ENCODE measurements at regions not wholly inside any gene's neighbourhood (a gene's known extent, or its start where the extent isn't known, plus 50 kb on each side); places are given as distances from the start of the nearest gene placed in this dataset.

- intact Hi-C loops (cut with DNase I; ENCODE audit: low total_unique reads): no loop called here
- Histone ChIP-seq H3K36me3 (no peaks in the 10 kb centered on the region), H3K4me1 (no peaks in the 10 kb centered on the region), H3K4me3 (no peak overlapping the region), H3K27me3 (peaks cover 0 to 2% of the 10 kb centered on the region in 2 donors), H3K27ac (no peak overlapping the region), H3K9me3 (no peaks in the 10 kb centered on the region)
- DNase-seq: no peak
- no peak for TF ChIP-seq CTCF (IDR thresholded peaks at IDR 0.05)
- no peak for TF ChIP-seq POLR2A (IDR thresholded peaks at IDR 0.05)
Measured at GRCh38 chr9:12972608-12973589, 198.1 kb downstream of the LURAP1L start.

GRCh38 chr9:12973710-12974109 lies 198.9 kb downstream of the LURAP1L start:
- H3K4me3 ChIP-seq: no peak overlapping the region
- no peaks in the 10 kb centered on the region for H3K9me3 ChIP-seq
- no peak for DNase-seq
- no peak overlapping the region for H3K27ac ChIP-seq
- H3K4me1 ChIP-seq: no peaks in the 10 kb centered on the region
- intact Hi-C loops (cut with DNase I; ENCODE audit: low total_unique reads): no loop called here
- no peaks in the 10 kb centered on the region for H3K36me3 ChIP-seq
- TF ChIP-seq POLR2A (IDR thresholded peaks at IDR 0.05): no peak
- no peak for TF ChIP-seq CTCF (IDR thresholded peaks at IDR 0.05)
- H3K27me3 ChIP-seq: peaks cover 0 to 2% of the 10 kb centered on the region in 2 donors

GRCh38 chr9:12974671-12975070 lies 199.9 kb downstream of the LURAP1L start:
- H3K27ac ChIP-seq: no peak overlapping the region
- no peaks in the 10 kb centered on the region for H3K36me3 ChIP-seq
- no peaks in the 10 kb centered on the region for H3K9me3 ChIP-seq
- H3K27me3 ChIP-seq: peaks cover 0 to 2% of the 10 kb centered on the region in 2 donors
- H3K4me3 ChIP-seq: no peak overlapping the region
- no peak for DNase-seq
- intact Hi-C loops (cut with DNase I; ENCODE audit: low total_unique reads): no loop called here
- no peak for TF ChIP-seq POLR2A (IDR thresholded peaks at IDR 0.05)
- TF ChIP-seq CTCF (IDR thresholded peaks at IDR 0.05): no peak
- H3K4me1 ChIP-seq: no peaks in the 10 kb centered on the region

- no peak overlapping the region for H3K27ac ChIP-seq
- intact Hi-C loops (cut with DNase I; ENCODE audit: low total_unique reads): no loop called here
- H3K9me3 ChIP-seq: no peaks in the 10 kb centered on the region
- H3K36me3 ChIP-seq: no peaks in the 10 kb centered on the region
- no peaks in the 10 kb centered on the region for H3K4me1 ChIP-seq
- peaks cover 0 to 2% of the 10 kb centered on the region in 2 donors for H3K27me3 ChIP-seq
- no peak for TF ChIP-seq POLR2A (IDR thresholded peaks at IDR 0.05)
- no peak for TF ChIP-seq CTCF (IDR thresholded peaks at IDR 0.05)
- no peak for DNase-seq
- H3K4me3 ChIP-seq: no peak overlapping the region
Measured at GRCh38 chr9:12975496-12975895, 200.7 kb downstream of the LURAP1L start.

- no peaks in the 10 kb centered on the region for H3K27me3 ChIP-seq
- DNase-seq: no peak
- intact Hi-C loops (cut with DNase I; ENCODE audit: low total_unique reads): no loop called here
- H3K4me3 ChIP-seq: no peak overlapping the region
- no peak overlapping the region for H3K27ac ChIP-seq
- no peaks in the 10 kb centered on the region for H3K36me3 ChIP-seq
- no peaks in the 10 kb centered on the region for H3K4me1 ChIP-seq
- TF ChIP-seq CTCF (IDR thresholded peaks at IDR 0.05) (no peak), POLR2A (IDR thresholded peaks at IDR 0.05) (no peak)
- H3K9me3 ChIP-seq: no peaks in the 10 kb centered on the region
Measured at GRCh38 chr9:12980085-12980851, 205.4 kb downstream of the LURAP1L start.

All from uterus (tissue), 3 donors.